PC-3 (cell line): ENCODE measurements at regions not wholly inside any gene's neighbourhood (a gene's known extent, or its start where the extent isn't known, plus 50 kb on each side); places are given as distances from the start of the nearest gene placed in this dataset.

Experiments
- ATAC-seq: fragments of 200-7000 bp; cut with Tn5 transposase; 2 replicates; pipeline ENCODE4 v1.9.1; 2020; ENCODE audit warnings: mild to moderate bottlenecking, moderate library complexity
- BruUV-seq: library from RNA; stranded (reverse); fragments of 400-500 nt; replicated peaks from 2 replicates; lab custom pipeline; 2021; lab: Mats Ljungman, UMichigan
- CTCF ChIA-PET: fragments of 300-600 bp; sonication (Branson Sonifier 250); formaldehyde crosslinking; loops from one replicate; lab custom pipeline; 2022; ENCODE audit warnings: antibody characterized with exemption; lab: Charles Lee
- POLR2A ChIA-PET: fragments of 300-600 bp; sonication (Branson Sonifier 250); formaldehyde crosslinking; loops from one replicate; lab custom pipeline; 2022; ENCODE audit warnings: antibody characterized with exemption; ENCODE audit not compliant: unreplicated experiment; lab: Charles Lee
- DNase-seq: peaks from one replicate; pipeline ENCODE4 v3.0.0-alpha.2; 2015
- H2AFZ ChIP-seq: fragments of 300-600 bp; sonication (generic); 2 replicates; pipeline ENCODE4 v1.6.0; 2016; ENCODE audit warnings: antibody characterized with exemption, low read length
- H3F3A ChIP-seq: fragments of 300-600 bp; sonication (generic); one replicate; pipeline ENCODE4 v1.6.0; 2017; ENCODE audit warnings: antibody characterized with exemption, low read length, control low read depth, mild to moderate bottlenecking; ENCODE audit not compliant: unreplicated experiment
- H3K27ac ChIP-seq: fragments of 300-600 bp; sonication (generic); 2 replicates; pipeline ENCODE4 v1.5.1; 2016; ENCODE audit warnings: mild to moderate bottlenecking, low read length
- H3K27me3 ChIP-seq: fragments of 300-600 bp; sonication (generic); 2 replicates; pipeline ENCODE4 v1.6.1; 2016; ENCODE audit warnings: low read length, mixed read lengths
- H3K36me3 ChIP-seq: fragments of 300-600 bp; sonication (generic); 2 replicates; pipeline ENCODE4 v1.6.1; 2016; ENCODE audit warnings: low read depth, mixed run types, low read length, mixed read lengths
- H3K4me1 ChIP-seq: fragments of 300-600 bp; sonication (generic); 2 replicates; pipeline ENCODE4 v1.5.1; 2016; ENCODE audit warnings: low read length; ENCODE audit not compliant: insufficient read depth
- H3K4me2 ChIP-seq: fragments of 300-600 bp; sonication (generic); 2 replicates; pipeline ENCODE4 v1.6.0; 2016; ENCODE audit warnings: low read length
- H3K4me3 ChIP-seq: fragments of 300-600 bp; sonication (generic); 2 replicates; pipeline ENCODE4 v1.5.1; 2016; ENCODE audit warnings: mild to moderate bottlenecking, low read length, mixed read lengths
- H3K79me2 ChIP-seq: fragments of 300-600 bp; sonication (generic); 2 replicates; pipeline ENCODE4 v1.6.1; 2017; ENCODE audit warnings: low read length, mixed read lengths
- H3K9ac ChIP-seq: fragments of 300-600 bp; sonication (generic); 2 replicates; pipeline ENCODE4 v1.6.0; 2016; ENCODE audit warnings: mild to moderate bottlenecking, low read length
- H3K9me2 ChIP-seq: fragments of 300-600 bp; sonication (generic); replicated peaks from 2 replicates; pipeline ENCODE4 v1.6.1; 2016; ENCODE audit warnings: mixed run types, low read length, mixed read lengths
- H3K9me3 ChIP-seq: fragments of 300-600 bp; sonication (generic); 2 replicates; pipeline ENCODE4 v1.6.1; 2016; ENCODE audit warnings: low read length, mixed read lengths
- H4K20me1 ChIP-seq: fragments of 300-600 bp; sonication (generic); 2 replicates; pipeline ENCODE4 v1.6.1; 2016; ENCODE audit warnings: low read length, mixed read lengths
- EZH2 ChIP-seq: fragments of 300-600 bp; sonication (generic); IDR thresholded peaks from one replicate; pipeline ENCODE4 v1.6.1; 2017; ENCODE audit warnings: antibody characterized with exemption, mild to moderate bottlenecking, low read length; ENCODE audit not compliant: unreplicated experiment
- EZH2phosphoT487 ChIP-seq: fragments of 300-600 bp; sonication (generic); IDR thresholded peaks from 2 replicates; pipeline ENCODE4 v1.6.1; 2018; ENCODE audit warnings: mild to moderate bottlenecking, antibody characterized with exemption, low read length, borderline replicate concordance
- intact Hi-C: fragments of 100-400 bp; cut with micrococcal nuclease; formaldehyde crosslinking; loops from 2 replicates; pipeline ENCODE4 v1.9.0; 2023
- TF ChIP-seq, protein P1 (sequence below): fragments of 300-600 bp; sonication (generic); conservative IDR thresholded peaks from 2 replicates; pipeline ENCODE4 v1.5.1; 2017; ENCODE audit warnings: antibody characterized with exemption, low read depth, mild to moderate bottlenecking, low read length

DNA sequence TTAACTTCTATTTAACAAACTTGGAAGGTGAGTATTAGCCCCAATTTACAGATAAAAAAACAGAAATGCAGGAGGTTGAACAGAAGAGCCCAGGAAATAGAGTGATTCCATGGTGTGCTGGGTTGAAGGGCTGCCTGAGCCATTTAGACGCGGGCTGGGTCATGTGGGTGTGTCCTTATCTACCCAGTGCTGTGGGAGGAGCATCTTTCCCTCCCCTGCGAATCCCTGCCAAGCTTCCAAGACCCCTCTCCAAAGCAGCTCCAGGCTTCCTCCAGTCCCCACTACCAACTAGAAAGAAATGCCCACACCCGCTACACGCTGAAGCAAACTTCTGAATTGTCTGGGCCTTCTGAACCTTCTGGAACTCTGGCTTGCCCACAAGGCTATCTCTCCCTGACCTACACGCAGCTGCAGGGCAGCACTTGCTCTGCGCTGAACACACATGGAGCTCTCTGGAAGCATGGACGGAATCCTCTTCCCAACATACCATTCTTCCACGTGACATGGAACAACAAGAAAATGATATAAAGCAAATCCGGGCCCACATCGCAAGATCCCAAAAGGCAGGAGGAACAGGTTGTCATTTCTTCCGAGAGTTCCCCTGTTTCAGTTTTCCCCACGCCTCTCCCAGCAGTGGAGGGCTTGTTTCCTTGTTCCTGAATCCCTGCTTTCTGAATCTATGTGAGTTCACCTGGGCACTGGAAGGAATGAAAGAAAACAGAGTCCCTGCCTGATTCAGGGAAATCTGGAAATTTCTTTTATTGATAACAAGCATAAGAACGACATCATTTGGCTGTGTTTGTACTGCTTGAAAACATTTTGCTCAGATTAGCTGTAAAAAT, 562.7 kb upstream of the ID2 start:
- Histone ChIP-seq H3F3A (no peaks in the 10 kb centered on the region), H2AFZ (peak overlapping the region; percentile 66), H4K20me1 (no peaks in the 10 kb centered on the region), H3K4me3 (peak overlapping the region; percentile 40), H3K9ac (peak overlapping the region; percentile 43), H3K9me3 (no peaks in the 10 kb centered on the region), H3K79me2 (no peaks in the 10 kb centered on the region), H3K27me3 (no peaks in the 10 kb centered on the region), H3K36me3 (no peaks in the 10 kb centered on the region), H3K9me2 (no peaks in the 10 kb centered on the region), H3K4me1 (peaks cover 23% of the 10 kb centered on the region), H3K4me2 (peak overlapping the region; percentile 78), H3K27ac (peak overlapping the region; percentile 77)
- intact Hi-C loops, result no loop called here
- ChIA-PET POLR2A (no interaction called here), CTCF (no interaction called here)
- DNase-seq (no peak), ATAC-seq (no peak)
- TF ChIP-seq, protein P1, sequence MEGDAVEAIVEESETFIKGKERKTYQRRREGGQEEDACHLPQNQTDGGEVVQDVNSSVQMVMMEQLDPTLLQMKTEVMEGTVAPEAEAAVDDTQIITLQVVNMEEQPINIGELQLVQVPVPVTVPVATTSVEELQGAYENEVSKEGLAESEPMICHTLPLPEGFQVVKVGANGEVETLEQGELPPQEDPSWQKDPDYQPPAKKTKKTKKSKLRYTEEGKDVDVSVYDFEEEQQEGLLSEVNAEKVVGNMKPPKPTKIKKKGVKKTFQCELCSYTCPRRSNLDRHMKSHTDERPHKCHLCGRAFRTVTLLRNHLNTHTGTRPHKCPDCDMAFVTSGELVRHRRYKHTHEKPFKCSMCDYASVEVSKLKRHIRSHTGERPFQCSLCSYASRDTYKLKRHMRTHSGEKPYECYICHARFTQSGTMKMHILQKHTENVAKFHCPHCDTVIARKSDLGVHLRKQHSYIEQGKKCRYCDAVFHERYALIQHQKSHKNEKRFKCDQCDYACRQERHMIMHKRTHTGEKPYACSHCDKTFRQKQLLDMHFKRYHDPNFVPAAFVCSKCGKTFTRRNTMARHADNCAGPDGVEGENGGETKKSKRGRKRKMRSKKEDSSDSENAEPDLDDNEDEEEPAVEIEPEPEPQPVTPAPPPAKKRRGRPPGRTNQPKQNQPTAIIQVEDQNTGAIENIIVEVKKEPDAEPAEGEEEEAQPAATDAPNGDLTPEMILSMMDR, result no peak
- TF ChIP-seq EZH2phosphoT487 (no peak), EZH2 (no peak)
- BruUV-seq, result no TSS peak

DNA sequence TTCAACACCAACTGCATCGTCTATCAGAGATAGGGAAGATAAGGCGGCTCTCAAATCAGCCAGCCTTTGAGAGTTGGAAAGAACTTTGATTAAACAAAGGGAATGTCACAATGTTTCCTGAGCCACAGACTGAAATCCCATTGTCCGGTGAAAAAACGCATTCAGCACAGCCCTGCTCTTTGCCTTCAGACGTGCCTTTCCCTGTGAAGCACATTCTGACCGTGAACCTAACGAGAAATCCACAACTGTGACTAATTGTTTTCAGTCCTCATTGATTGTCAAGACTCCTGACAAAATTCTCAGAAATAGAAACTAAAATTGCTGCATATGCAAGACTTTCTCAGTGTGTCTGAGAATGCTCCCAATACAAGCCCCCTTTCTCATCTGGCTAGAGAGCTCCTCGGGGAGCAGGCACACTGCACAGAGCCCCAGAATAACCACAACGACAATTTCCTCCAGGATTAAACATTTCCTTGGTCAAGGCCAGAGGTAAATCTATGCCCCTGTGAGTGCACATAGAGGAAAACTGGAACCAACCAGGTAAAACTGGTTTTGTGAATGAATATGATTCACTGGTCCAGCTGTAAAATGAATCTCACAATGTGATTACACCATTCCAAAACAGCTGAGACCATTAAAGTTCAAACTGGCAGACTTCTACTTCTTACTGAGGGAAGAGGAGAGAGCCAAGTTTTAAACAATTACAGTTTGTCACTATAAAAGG, 561.9 kb upstream of the ID2 start:
- intact Hi-C loops, result no loop called here
- TF ChIP-seq, protein P1, result no peak
- TF ChIP-seq EZH2phosphoT487, result no peak
- no peak for TF ChIP-seq EZH2
- peak overlapping the region; percentile 77 for H3K27ac ChIP-seq
- H3K36me3 ChIP-seq, result no peaks in the 10 kb centered on the region
- no peaks in the 10 kb centered on the region for H3K79me2 ChIP-seq
- ChIA-PET CTCF (no interaction called here), POLR2A (no interaction called here)
- no peaks in the 10 kb centered on the region for H3K9me3 ChIP-seq
- no peaks in the 10 kb centered on the region for H3K9me2 ChIP-seq
- BruUV-seq, result no TSS peak
- H3K4me2 ChIP-seq, result peak overlapping the region; percentile 78
- no peaks in the 10 kb centered on the region for H3K27me3 ChIP-seq
- no peaks in the 10 kb centered on the region for H4K20me1 ChIP-seq
- H3K4me1 ChIP-seq, result peaks cover 23% of the 10 kb centered on the region
- peak overlapping the region; percentile 43 for H3K9ac ChIP-seq
- ATAC-seq, result peak; percentile 83
- no peaks in the 10 kb centered on the region for H3F3A ChIP-seq
- peak; percentile 90 for DNase-seq
- H3K4me3 ChIP-seq, result peak overlapping the region; percentile 40
- H2AFZ ChIP-seq, result peak overlapping the region; percentile 66
